ENCODE measurements at regions not wholly inside any gene's neighbourhood (a gene's known extent, or its start where the extent isn't known, plus 50 kb on each side); places are given as distances from the start of the nearest gene placed in this dataset.

DNA sequence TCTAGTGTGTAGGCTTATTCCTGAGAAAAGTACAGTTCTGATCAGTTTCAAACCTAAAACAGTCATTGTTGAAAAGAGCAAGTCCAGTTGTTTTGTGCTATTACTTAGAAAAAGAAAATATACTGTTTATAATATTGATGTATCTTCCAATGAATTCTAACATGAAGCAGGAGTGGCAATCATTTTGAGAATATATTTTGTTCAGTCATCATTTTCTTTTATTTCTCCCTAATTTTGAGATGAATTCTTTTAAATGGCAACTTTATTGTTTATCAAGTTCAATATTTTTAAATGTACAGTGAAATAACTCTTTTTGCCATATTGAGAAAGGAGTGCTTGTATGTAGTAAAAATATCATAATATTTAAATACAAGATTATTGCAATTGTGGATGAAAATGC is 862.2 kb upstream of the MDGA2 start:
- Mint-ChIP-seq H3K27me3 (ENCODE audit: unreplicated experiment) (no peaks in the 10 kb centered on the region), H3K4me3 (ENCODE audit: unreplicated experiment) (no peak overlapping the region), H3K9me3 (ENCODE audit: unreplicated experiment) (no peaks in the 10 kb centered on the region), H3K36me3 (ENCODE audit: low read depth, unreplicated experiment) (no peaks in the 10 kb centered on the region), H3K27ac (ENCODE audit: unreplicated experiment) (no peak overlapping the region), H3K4me1 (ENCODE audit: unreplicated experiment) (no peaks in the 10 kb centered on the region)
- TF ChIP-seq, protein P1, sequence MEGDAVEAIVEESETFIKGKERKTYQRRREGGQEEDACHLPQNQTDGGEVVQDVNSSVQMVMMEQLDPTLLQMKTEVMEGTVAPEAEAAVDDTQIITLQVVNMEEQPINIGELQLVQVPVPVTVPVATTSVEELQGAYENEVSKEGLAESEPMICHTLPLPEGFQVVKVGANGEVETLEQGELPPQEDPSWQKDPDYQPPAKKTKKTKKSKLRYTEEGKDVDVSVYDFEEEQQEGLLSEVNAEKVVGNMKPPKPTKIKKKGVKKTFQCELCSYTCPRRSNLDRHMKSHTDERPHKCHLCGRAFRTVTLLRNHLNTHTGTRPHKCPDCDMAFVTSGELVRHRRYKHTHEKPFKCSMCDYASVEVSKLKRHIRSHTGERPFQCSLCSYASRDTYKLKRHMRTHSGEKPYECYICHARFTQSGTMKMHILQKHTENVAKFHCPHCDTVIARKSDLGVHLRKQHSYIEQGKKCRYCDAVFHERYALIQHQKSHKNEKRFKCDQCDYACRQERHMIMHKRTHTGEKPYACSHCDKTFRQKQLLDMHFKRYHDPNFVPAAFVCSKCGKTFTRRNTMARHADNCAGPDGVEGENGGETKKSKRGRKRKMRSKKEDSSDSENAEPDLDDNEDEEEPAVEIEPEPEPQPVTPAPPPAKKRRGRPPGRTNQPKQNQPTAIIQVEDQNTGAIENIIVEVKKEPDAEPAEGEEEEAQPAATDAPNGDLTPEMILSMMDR (IDR thresholded peaks at IDR 0.05; ENCODE audit: unreplicated experiment) = no peak
- DNase-seq (ENCODE audit: low spot score) = no peak

DNA sequence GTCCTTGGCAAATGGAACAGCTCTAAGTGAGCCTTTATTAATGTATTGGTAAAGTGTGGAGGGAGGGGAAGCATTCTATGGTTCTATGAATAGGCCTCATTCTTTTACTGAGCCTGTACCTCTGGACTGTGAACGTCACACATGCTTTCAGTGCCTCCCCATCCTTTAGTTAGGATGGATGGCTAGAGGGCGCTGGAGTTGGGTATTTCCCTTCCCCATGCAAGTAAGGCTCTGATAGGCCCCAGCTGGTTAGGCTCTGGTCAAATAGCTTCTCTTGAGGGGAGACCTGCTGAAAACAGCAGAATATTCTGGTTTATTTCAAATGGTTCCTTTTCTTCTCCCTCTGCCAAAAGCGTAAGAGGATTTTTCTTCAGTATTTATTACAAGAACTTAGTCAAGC is 860.9 kb upstream of the MDGA2 start:
- DNase-seq (ENCODE audit: low spot score) = peak; percentile 13
- Mint-ChIP-seq H3K36me3 (ENCODE audit: low read depth, unreplicated experiment) (no peaks in the 10 kb centered on the region), H3K4me1 (ENCODE audit: unreplicated experiment) (no peaks in the 10 kb centered on the region), H3K9me3 (ENCODE audit: unreplicated experiment) (no peaks in the 10 kb centered on the region), H3K27ac (ENCODE audit: unreplicated experiment) (no peak overlapping the region), H3K27me3 (ENCODE audit: unreplicated experiment) (no peaks in the 10 kb centered on the region), H3K4me3 (ENCODE audit: unreplicated experiment) (no peak overlapping the region)
- TF ChIP-seq, protein P1 (IDR thresholded peaks at IDR 0.05; ENCODE audit: unreplicated experiment) = no peak

DNA sequence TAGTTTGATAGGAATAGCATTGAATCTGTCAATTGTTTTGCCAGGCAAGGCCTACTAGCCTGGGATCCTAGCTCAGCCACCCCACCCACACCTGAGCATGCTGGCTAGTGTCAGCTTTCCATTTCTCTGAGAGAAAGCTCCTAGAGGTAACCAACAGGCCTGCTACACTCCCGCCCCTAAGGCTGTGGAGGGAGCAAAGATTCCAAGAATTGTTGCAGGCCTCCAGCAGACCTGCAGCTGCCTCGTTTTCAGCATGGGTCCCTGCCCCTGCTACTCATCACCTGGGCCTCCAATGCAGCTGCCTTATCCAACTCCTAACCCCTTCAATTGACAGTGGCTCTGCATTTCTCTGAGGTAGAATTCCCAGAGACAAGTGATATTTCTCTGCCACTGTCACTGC is 852.4 kb upstream of the MDGA2 start:
- DNase-seq (ENCODE audit: low spot score) = no peak
- no peaks in the 10 kb centered on the region for H3K9me3 Mint-ChIP-seq (ENCODE audit: unreplicated experiment)
- TF ChIP-seq, protein P1 (IDR thresholded peaks at IDR 0.05; ENCODE audit: unreplicated experiment) = no peak
- no peak overlapping the region for H3K4me3 Mint-ChIP-seq (ENCODE audit: unreplicated experiment)
- no peak overlapping the region for H3K27ac Mint-ChIP-seq (ENCODE audit: unreplicated experiment)
- no peaks in the 10 kb centered on the region for H3K4me1 Mint-ChIP-seq (ENCODE audit: unreplicated experiment)
- no peaks in the 10 kb centered on the region for H3K36me3 Mint-ChIP-seq (ENCODE audit: low read depth, unreplicated experiment)
- no peaks in the 10 kb centered on the region for H3K27me3 Mint-ChIP-seq (ENCODE audit: unreplicated experiment)

DNA sequence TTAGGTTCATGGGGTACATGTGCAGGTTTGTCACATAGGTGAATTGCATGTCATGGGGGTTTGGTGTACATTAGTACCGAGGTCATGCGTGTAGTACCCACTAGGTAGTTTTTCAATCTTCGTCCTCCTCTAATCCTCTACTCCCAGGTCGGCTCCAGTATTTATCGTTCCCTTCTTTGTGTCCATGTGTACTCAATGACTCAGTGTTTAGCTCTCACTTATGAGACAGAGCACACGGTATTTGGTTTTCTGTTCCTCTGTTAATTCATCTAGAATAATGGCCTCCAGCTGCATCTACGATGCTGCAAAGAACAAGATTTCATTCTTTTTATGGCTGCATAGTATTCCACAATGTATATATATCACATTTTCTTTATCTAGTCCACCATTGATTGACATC is 850.9 kb upstream of the MDGA2 start:
- Mint-ChIP-seq H3K9me3 (ENCODE audit: unreplicated experiment) (no peaks in the 10 kb centered on the region), H3K36me3 (ENCODE audit: low read depth, unreplicated experiment) (no peaks in the 10 kb centered on the region), H3K4me1 (ENCODE audit: unreplicated experiment) (no peaks in the 10 kb centered on the region), H3K4me3 (ENCODE audit: unreplicated experiment) (no peak overlapping the region), H3K27ac (ENCODE audit: unreplicated experiment) (no peak overlapping the region), H3K27me3 (ENCODE audit: unreplicated experiment) (no peaks in the 10 kb centered on the region)
- no peak for DNase-seq (ENCODE audit: low spot score)
- TF ChIP-seq, protein P1 (IDR thresholded peaks at IDR 0.05; ENCODE audit: unreplicated experiment) = no peak

DNA sequence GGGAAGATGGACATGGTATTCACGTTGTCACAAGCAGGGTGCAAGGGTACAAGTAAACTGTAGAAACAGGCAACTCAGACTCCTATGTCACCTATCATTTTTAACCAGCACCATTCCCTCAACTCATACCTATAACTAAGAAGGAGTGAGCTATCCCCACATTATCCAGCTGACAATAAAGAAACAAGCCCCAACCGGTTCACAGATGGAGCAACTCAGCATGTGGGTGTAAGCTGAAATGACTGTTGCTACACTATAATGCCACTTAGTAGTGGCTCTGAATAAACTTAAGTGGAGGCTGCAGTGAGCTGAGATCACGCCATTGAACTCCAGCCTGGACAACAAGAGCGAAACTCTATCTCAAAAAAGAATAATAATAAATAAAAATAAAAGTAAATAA is 829.5 kb upstream of the MDGA2 start:
- H3K27me3 Mint-ChIP-seq (ENCODE audit: unreplicated experiment) = no peaks in the 10 kb centered on the region
- no peak for DNase-seq (ENCODE audit: low spot score)
- TF ChIP-seq, protein P1 (IDR thresholded peaks at IDR 0.05; ENCODE audit: unreplicated experiment) = no peak

More for the DNA sequence above, 829.5 kb upstream of the MDGA2 start:
- no peak overlapping the region for H3K27ac Mint-ChIP-seq (ENCODE audit: unreplicated experiment)
- no peaks in the 10 kb centered on the region for H3K9me3 Mint-ChIP-seq (ENCODE audit: unreplicated experiment)
- H3K4me3 Mint-ChIP-seq (ENCODE audit: unreplicated experiment) = no peak overlapping the region
- H3K36me3 Mint-ChIP-seq (ENCODE audit: low read depth, unreplicated experiment) = no peaks in the 10 kb centered on the region
- H3K4me1 Mint-ChIP-seq (ENCODE audit: unreplicated experiment) = no peaks in the 10 kb centered on the region

All from endothelial cell (in vitro differentiated cells).